GM19035 (cell line): ENCODE measurements at regions not wholly inside any gene's neighbourhood (a gene's known extent, or its start where the extent isn't known, plus 50 kb on each side); places are given as distances from the start of the nearest gene placed in this dataset.
"Not testable (repeated sequence)": the region's sequence is repeated elsewhere in the genome, so short reads cannot be mapped to it uniquely, and the experiment has no call there.

ENCODE experiments used
- ATAC-seq: cut with Tn5 transposase; IDR thresholded peaks from one replicate; pipeline ENCODE4 v1.9.1; 2021; ENCODE audit not compliant: unreplicated experiment

- no peak for ATAC-seq
These were observed 107.7 kb upstream of the BTN3A2 start for GRCh38 chr6:26257272-26257671.

DNA sequence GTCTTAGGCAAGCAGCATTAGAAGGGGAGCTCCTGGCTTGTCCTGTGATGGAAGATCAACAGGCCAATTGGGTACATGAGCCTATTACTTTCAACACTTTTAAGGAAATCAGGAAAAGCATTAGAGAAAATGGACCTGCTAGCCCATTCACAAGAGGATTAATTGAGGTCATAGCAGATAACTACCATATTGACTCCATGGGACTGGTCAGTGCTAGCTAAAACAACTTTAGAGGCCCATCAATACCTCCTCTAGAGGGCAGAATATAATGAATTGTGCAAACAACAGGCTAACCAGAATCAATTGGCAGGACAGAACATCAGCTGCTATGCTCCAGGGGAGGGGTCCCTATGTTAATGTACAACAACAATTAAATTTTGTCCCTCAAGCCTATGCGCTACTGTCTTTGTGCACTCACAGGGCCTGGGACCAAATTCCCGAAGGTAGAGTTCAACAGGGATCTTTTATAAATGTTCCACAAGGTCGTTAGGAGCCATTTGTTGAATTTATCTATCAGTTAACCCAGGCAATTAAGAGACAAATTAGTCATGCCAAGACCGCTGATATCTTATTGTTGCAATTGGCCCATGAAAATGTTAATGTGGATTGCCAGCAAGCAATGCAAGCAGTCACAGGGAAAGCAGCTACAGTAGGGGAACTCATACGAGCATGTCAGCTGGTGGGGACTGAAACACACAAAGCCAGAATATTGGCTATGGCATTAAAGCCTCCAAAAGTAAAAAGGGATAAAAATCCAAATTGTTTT is 106.6 kb upstream of the BTN3A2 start:
- ATAC-seq, result no peak

DNA sequence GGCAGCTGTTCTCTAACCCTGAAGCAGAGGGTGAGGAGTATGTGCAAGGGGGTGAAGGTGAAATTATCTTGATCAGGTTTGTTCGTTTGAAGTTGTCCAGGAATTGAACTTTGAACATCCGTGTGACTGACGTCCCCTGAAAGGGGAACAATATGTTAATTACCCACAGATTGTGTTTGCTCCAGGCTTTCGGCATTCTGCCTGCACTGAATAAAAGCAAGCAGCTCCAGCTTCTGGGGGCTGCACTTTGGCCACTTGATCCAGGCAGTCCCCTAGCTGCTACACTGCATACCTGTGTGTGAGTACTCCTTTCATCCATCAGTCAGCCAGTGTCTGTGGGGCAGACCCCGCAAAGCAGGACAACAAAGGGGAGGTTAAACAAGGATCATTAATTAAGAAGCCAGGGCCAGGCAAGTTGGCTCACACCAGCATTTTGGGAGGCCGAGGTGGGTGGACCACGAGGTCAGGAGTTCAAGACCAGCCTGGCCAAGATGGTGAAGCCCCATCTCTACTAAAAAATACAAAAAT is 104.8 kb upstream of the BTN3A2 start:
- no peak for ATAC-seq

DNA sequence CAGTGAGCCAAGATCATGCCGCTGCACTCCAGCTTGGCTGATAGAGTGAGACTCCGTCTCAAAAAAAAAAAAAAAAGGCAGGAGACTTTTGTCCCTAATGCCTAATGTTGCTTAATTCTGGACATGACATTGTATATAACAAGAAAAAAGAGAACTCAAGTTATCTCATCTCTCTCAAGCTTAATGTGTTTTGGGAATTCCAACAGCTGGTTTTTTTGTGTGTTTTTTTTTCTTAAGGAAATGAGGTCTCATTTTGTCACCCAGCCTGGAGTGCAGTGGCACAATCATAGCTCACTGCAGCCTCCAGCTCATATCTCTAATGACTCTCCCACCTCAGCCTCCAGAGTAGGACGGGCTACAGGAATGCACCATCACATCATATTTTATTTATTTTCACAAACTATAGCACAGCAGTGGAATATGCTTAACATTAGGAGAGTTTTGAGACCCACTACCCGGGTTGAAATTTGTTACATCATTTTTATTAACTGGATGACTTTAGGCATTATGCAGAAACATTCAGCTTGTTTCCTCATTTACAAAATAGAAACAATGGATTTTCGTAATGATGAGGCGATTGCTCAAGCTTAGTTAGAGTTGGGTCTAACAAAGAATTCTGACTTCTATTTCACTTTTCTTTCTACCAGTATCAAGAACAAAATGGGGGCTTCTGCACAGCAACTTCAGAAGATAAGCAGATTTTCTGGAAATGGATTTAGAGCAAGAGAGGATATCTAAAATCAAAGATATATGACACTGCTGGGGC is 104.1 kb upstream of the BTN3A2 start:
- ATAC-seq, result no peak

DNA sequence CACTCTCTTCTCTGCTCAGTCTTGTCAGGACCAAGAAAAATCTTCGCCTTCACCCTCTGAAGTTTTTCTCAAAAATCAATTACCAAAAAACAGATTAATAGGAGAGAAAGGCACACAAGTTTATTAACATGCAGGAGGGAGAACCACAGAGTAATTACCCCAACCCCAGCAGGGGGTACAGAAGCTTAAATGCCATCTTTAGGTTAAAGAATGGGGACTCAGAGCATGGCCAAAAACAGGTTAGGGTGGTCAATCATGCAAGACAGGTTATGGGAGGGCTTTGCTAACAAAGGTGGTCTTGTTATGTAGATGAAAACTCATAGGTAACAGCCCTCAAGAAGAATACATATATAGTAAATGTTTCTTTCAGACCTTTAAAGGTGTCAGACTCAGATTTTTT is 100.5 kb upstream of the BTN3A2 start:
- no peak for ATAC-seq

- ATAC-seq, result no peak
These were observed 97.9 kb upstream of the BTN3A2 start for GRCh38 chr6:26267083-26267589.

GRCh38 chr6:26268659-26269402 is 96.2 kb upstream of the BTN3A2 start:
- no peak for ATAC-seq

GRCh38 chr6:26269531-26270485 is 95.2 kb upstream of the BTN3A2 start:
- no peak for ATAC-seq

DNA sequence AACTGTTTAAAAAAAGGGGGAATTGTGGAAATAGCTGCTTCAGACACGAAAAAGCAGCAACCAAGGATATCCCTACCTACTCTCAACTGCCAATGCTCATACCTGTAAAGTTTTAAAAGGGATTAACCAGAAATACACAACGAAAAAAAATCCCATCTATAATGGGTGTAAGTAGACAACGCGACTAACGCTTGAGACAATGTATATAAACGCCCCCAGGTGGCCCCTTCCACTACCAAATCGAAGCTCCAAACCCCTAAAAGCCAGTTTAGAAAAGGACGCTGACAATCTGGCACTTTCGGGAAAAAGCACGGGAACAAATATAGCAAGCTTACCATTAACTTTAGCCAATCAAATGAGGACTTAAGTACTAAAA is 94.5 kb upstream of the BTN3A2 start:
- ATAC-seq, result no peak

- peak; percentile 40 for ATAC-seq
These were observed 93.9 kb upstream of the BTN3A2 start for GRCh38 chr6:26270903-26271667.

GRCh38 chr6:26271668-26272024 is 93.4 kb upstream of the BTN3A2 start:
- peak; percentile 0 for ATAC-seq

DNA sequence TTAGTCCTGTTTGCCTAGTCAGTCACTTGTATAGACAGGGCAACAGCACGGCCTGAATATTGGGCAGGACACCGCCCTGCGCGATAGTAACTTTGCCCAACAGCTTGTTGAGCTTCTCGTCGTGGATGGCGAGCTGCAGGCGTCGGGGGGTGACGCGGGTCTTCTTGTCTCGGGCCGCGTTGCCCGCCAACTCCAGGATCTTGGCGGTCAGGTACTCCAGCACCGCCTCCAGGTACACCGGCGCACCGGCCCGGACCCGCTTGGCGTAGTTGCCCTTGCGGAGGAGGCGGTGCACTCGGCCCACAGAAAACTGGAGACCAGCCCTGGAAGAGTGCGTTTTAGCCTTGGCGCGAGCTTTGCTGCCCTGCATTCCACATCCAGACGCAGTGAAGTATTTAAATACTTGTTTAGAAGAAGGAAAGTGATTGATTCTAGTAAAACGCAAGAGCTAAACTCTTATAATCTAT is 92.8 kb upstream of the BTN3A2 start:
- peak; percentile 24 for ATAC-seq

DNA sequence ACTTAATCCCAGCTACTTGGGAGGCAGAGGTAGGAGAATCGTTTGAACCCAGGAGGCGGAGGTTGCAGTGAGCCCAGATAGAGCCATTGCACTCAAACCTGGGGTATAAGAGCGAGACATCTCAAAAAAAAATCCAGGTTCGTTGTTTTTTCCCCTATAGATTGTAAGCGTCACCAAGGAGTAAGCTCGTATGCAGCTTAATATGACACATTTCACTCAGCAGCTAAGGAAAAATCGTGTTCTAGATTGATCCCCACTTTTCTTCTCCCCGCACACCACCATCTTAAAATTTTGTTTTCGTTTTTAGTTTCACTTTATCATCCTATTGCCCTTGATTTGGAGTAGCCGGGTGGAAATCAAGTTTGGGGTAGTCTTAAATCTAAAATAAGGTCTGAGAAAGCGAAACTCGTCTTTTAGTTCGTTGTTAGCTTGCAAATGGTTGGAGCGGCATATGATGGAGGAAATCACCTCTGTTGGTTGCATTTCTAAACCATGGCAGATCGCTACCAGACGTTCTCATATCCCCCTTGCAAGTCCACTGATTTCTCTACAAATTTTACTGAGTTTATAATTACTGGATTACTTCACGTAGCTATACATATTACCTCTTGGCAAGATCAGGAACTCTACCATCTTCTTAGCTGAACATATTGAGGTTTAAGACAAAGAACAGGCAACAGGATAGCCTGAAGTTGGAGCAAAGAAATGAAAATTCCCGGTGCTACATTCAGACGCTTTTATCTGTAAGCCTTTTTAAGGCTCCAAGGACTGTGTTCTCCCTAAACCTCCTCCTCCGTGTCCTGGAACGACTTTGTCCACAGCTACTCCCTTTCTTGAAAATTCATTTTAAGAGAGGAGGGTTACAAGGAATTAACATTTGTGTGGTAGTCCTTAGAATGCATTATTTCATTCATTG is 91.1 kb upstream of the BTN3A2 start:
- ATAC-seq, result no peak

- no peak for ATAC-seq
These were observed 89.3 kb upstream of the BTN3A2 start for GRCh38 chr6:26275663-26276062.

GRCh38 chr6:26276841-26277648 is 88.0 kb upstream of the BTN3A2 start:
- no peak for ATAC-seq

- ATAC-seq, result no peak
These were observed 86.5 kb upstream of the BTN3A2 start for GRCh38 chr6:26278536-26278935.

DNA sequence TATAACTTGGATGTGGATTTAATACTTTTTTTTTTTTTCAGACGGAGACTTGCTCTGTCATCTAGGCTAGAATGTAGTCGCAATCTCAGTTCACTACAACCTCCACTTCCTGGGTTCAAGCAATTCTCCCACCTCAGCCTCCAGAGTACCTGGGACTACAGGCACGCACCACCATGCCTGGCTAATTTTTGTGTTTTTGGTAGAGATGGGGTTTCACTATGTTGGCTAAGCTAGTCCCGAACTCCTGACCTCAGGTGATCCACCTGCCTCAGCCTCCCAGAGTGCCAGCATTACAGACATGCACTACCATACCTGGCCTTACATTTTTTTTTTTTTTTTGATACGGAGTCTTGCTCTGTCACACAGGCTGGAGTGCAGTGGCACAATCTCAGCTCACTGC is 85.6 kb upstream of the BTN3A2 start:
- not testable (repeated sequence) for ATAC-seq

DNA sequence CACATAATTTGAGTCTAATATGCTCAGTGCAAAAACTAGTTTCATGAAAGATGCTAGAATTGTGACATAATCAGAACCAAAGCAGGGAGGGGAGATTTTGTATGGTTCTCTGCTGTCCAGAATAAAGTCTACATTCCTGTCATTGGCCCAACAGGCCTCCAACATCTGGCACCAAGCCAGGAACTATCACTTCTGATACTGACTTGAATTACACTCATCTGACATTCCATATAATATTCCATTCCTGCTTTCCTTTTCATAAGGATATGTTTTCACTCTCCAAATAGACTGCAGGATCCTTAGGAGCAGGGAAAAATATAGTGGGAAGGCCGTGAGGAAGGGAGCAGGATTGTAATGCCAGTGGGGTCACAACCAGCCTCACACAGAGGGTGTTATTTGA is 84.6 kb upstream of the BTN3A2 start:
- ATAC-seq, result no peak
